Ovary (tissue), 7 donors: ENCODE measurements at regions not wholly inside any gene's neighbourhood (a gene's known extent, or its start where the extent isn't known, plus 50 kb on each side); places are given as distances from the start of the nearest gene placed in this dataset.

Experiments used
- DNase-seq, 5 donors: peaks; one replicate each; pipeline ENCODE4 v3.0.0-alpha.2; 2019 to 2020
- H3K27ac ChIP-seq, 2 donors: fragments of 200-600 bp; one replicate each; pipeline versions ENCODE4 v1.5.1 to v1.8.0; 2019 to 2022
- H3K27me3 ChIP-seq: fragments of 200-600 bp; one replicate; pipeline ENCODE4 v1.8.0; 2022
- H3K36me3 ChIP-seq: fragments of 200-600 bp; sonication (generic); one replicate; pipeline ENCODE4 v1.5.1; 2019
- H3K4me1 ChIP-seq: one replicate; pipeline ENCODE4 v1.8.1; 2013; ENCODE audit warnings: mild to moderate bottlenecking, moderate library complexity; ENCODE audit not compliant: insufficient read depth
- H3K4me3 ChIP-seq: fragments of 200-600 bp; sonication (generic); one replicate; pipeline ENCODE4 v1.5.1; 2017
- H3K9me3 ChIP-seq, 2 donors: fragments of 200-600 bp in 1 of 2; sonication (generic) in 1 of 2; one replicate each; pipeline versions ENCODE4 v1.5.1 to v1.8.1; 2013 to 2019; ENCODE audit warnings: mild to moderate bottlenecking in 1 of 2, moderate library complexity in 1 of 2
- CTCF ChIP-seq, 3 donors: fragments of 450-650 bp in 2 of 3; fragments of 200-600 bp in 1 of 3; IDR thresholded peaks; one replicate each; pipeline versions ENCODE4 v1.5.1 to v1.8.0; 2016 to 2022; ENCODE audit warnings: antibody characterized with exemption in 3 of 3, mild to moderate bottlenecking in 1 of 3
- EP300 ChIP-seq: sonication (generic); formaldehyde crosslinking; IDR thresholded peaks from one replicate; pipeline ENCODE4 v1.6.1; 2017; ENCODE audit warnings: antibody characterized with exemption
- POLR2A ChIP-seq: fragments of 450-650 bp; IDR thresholded peaks from one replicate; pipeline ENCODE4 v1.6.1; 2017; ENCODE audit warnings: antibody characterized with exemption, mild to moderate bottlenecking, moderate library complexity
- whole genome bisulfite sequencing, 3 donors: extraction: QIAGEN DNeasy Blood & Tissue Kit in 1 of 3; methylation state at CpG; one replicate each; pipeline versions ENCODE4 v1.1.5 to v1.1.7; 2013 to 2017; 5-methylcytosine and 5-hydroxymethylcytosine counted together
- intact Hi-C, 4 donors: fragments of 100-400 bp; cut with DNase I; formaldehyde crosslinking; loops; one replicate each; pipeline versions ENCODE4 v1.11.0 to v1.15.1; 2022 to 2023
- donor health status: DM: no; HTN: no; CAD: no; lungs with moderate emphysema.
- donor health status: DM: no; HTN: no; CAD: no.
- donor health status: Bipolar disorder and iron deficiency.
- donor health status: DM: no; HTN: no; CAD: no.
- donor health status: DM: yes; HTN: yes; CAD: no.

GRCh38 chr2:36058953-36059352 is 296.6 kb upstream of the CRIM1 start:
- no peak overlapping the region for H3K4me3 ChIP-seq
- no peak for DNase-seq
- TF ChIP-seq CTCF (IDR thresholded peaks at IDR 0.05) = no peak
- TF ChIP-seq EP300 = no peak
- no peak for TF ChIP-seq POLR2A
- H3K36me3 ChIP-seq = no peaks in the 10 kb centered on the region
- intact Hi-C loops = loop anchor here in 1 of 4 donors (10.0 kb wide), 1 partner anchor 974 kb away; no protein-coding TSS in a partner anchor
- H3K4me1 ChIP-seq = no peaks in the 10 kb centered on the region
- H3K9me3 ChIP-seq = no peaks in the 10 kb centered on the region
- no peaks in the 10 kb centered on the region for H3K27me3 ChIP-seq
- H3K27ac ChIP-seq = no peak overlapping the region
- WGBS, 3 donors = 40 to 65% (median 63%) methylated on average over 2 of the region's 2 CpGs

GRCh38 chr2:36058076-36058475 is 297.5 kb upstream of the CRIM1 start:
- no peak for TF ChIP-seq CTCF (IDR thresholded peaks at IDR 0.05)
- no peak for TF ChIP-seq EP300
- no peak for TF ChIP-seq POLR2A
- WGBS, 3 donors = 64 to 74% (median 68%) methylated on average over 3 of the region's 3 CpGs
- H3K27me3 ChIP-seq = no peaks in the 10 kb centered on the region
- no peaks in the 10 kb centered on the region for H3K9me3 ChIP-seq
- no peak overlapping the region for H3K4me3 ChIP-seq
- H3K27ac ChIP-seq = no peak overlapping the region
- H3K36me3 ChIP-seq = no peaks in the 10 kb centered on the region
- no peak for DNase-seq
- intact Hi-C loops = loop anchor here in 1 of 4 donors (10.0 kb wide), 1 partner anchor 973 kb away; no protein-coding TSS in a partner anchor
- no peaks in the 10 kb centered on the region for H3K4me1 ChIP-seq

GRCh38 chr2:36052819-36053218 is 302.8 kb upstream of the CRIM1 start:
- TF ChIP-seq POLR2A (no peak), EP300 (no peak), CTCF (IDR thresholded peaks at IDR 0.05) (no peak)
- intact Hi-C loops = loop anchor here in 1 of 4 donors (10.0 kb wide), 1 partner anchor 968 kb away; no protein-coding TSS in a partner anchor

GRCh38 chr2:36044411-36044810 is 311.2 kb upstream of the CRIM1 start:
- H3K27ac ChIP-seq = no peak overlapping the region
- no peak for DNase-seq
- H3K4me1 ChIP-seq = no peaks in the 10 kb centered on the region
- H3K4me3 ChIP-seq = no peak overlapping the region
- no peak for TF ChIP-seq EP300
- no peak for TF ChIP-seq CTCF (IDR thresholded peaks at IDR 0.05)
- intact Hi-C loops = no loop called here
- no peaks in the 10 kb centered on the region for H3K27me3 ChIP-seq
- H3K9me3 ChIP-seq = no peaks in the 10 kb centered on the region
- H3K36me3 ChIP-seq = no peaks in the 10 kb centered on the region
- 89 to 93% (median 91%) methylated on average over 4 of the region's 4 CpGs for WGBS, 3 donors

More at GRCh38 chr2:36052819-36053218, 302.8 kb upstream of the CRIM1 start:
- no peak for DNase-seq
- Histone ChIP-seq H3K9me3 (no peaks in the 10 kb centered on the region), H3K4me3 (no peak overlapping the region), H3K27me3 (no peaks in the 10 kb centered on the region), H3K27ac (no peak overlapping the region), H3K36me3 (no peaks in the 10 kb centered on the region), H3K4me1 (no peaks in the 10 kb centered on the region)
- WGBS, 3 donors = 48 to 81% (median 72%) methylated on average over 1 of the region's 1 CpG
